ENCODE measurements at regions not wholly inside any gene's neighbourhood (a gene's known extent, or its start where the extent isn't known, plus 50 kb on each side); places are given as distances from the start of the nearest gene placed in this dataset.
"Not testable (repeated sequence)": the region's sequence is repeated elsewhere in the genome, so short reads cannot be mapped to it uniquely, and the experiment has no call there.

GRCh38 chr1:94362466-94363058, 55.6 kb upstream of the ABCD3 start:
- DNase-seq, result peak; percentile 20

DNA sequence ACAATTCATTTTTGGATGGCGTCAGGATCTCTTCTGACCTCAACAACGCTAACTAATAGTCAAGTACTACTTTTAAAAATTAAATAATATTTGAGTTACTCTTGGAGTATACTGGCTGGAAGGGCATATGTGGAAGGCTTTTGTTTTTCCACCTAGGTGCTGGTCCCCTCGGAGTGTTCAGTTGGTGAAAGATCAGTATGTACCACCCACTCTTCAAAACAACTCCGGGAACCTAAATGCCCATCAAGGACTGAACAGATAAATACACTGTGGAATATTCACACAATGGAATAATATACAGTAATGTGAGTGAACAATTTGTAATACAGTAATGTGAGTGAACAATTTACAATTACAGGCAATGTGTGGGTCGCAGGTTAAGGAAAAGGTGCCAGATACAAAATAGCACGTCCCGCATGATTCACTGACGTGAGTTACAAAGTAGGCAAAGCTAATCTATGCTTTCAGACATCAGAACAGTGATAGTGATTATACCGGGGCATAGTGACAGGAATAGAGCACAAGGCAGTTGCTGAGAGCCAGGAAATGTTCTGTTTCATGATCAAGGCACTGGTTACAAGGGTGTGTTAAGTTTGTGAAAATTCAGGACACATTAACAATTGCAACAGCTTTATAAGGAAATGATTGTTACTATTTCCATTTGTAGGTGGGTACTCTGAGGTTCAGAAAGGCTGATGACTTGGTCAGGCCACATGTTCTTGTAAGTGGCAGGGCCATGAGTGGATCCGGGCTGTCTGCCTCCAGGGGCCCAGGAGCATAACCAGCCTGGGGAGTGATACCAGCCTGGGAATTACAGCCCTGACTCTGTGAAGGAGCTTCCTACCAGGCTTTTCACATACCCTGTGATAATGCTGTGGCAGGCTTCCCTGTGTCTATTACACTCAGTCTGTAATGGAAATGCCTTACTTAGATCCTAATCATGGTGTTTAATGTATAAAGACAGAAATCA, 59.3 kb upstream of the ABCD3 start:
- no peak for DNase-seq

DNA sequence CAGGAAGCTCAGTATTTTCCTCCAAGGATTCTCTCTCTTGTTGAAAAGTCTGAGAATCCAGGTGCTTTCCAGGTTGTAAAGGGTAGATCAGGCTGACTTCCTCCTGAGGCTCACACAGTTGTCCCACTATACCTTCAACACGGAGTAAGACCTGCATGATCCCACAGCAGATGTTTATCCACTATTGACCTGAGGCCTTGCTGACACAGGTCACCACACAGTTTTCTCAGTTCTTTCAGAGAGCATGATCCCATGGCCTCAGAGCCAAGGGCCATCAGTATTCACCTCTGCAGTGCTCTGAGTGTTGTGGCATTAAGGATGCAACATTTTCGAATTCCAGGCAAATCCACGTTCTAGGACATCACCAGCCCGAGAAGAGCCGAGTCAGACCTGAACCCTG, 60.5 kb upstream of the ABCD3 start:
- no peak for DNase-seq

- no peak for DNase-seq
Measured at GRCh38 chr1:94355485-94355980, 62.7 kb upstream of the ABCD3 start.

GRCh38 chr1:94351481-94351880, 66.7 kb upstream of the ABCD3 start:
- DNase-seq, result no peak

DNA sequence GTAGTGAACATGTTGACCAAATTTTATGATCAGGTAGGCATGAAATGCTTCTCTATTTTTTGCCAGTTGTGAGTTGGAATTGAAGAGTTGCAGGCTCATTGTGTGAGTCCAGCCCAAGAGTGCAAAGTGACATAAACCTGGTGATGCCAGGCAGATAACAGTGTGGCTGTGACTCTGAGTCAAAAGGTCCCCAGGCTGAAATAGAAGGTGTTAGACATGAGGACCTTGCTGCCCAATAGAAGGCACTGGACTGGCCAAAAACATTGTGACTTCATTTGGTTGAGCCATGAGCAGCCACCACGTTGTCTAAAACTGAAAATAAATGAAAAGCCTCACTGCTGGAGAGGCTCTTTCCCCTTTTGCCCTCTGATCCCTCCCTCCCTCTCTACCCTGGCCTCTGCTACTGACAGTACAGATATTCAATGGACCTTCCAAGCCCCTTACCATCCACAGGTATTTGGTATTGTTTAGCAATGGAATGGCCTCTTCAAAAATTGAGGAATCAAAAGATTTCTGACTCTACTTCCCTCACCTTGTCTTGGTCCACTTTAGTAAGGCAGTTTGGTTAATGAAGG, 67.8 kb upstream of the ABCD3 start:
- DNase-seq, result no peak

GRCh38 chr1:94349853-94350252, 68.3 kb upstream of the ABCD3 start:
- DNase-seq, result no peak

- not testable (repeated sequence) for DNase-seq
Measured at GRCh38 chr1:94348386-94348785, 69.8 kb upstream of the ABCD3 start.

- DNase-seq, result no peak
Measured at GRCh38 chr1:94345148-94345721, 73.0 kb upstream of the ABCD3 start.

DNA sequence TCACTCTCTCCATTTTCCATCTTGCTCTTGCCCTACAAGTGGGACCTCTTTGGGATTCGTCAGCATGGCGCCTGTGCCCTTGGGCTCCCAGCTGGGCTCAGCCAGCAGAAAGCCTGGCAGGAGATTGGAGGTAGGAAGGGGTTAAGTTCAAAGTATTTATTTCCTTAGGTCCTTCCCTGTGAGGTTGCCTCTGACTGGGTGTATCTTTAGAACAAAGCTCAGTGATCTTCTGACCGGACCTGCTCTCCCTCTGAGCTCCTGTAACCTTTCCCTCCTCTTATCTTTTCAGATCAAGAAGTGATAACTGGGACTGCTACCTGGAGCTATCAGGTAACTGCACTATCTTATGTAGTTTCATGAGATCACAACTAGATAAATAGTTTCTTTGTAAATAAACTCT, 75.8 kb upstream of the ABCD3 start:
- no peak for DNase-seq

GRCh38 chr1:94339206-94339927, 78.8 kb upstream of the ABCD3 start:
- DNase-seq, result no peak

GRCh38 chr1:94336991-94337390, 81.2 kb upstream of the ABCD3 start:
- DNase-seq, result no peak

- peak; percentile 90 for DNase-seq
Measured at GRCh38 chr1:94335950-94336349, 82.2 kb upstream of the ABCD3 start.

GRCh38 chr1:94335447-94335846, 82.7 kb upstream of the ABCD3 start:
- DNase-seq, result no peak

- no peak for DNase-seq
Measured at GRCh38 chr1:94334764-94335163, 83.4 kb upstream of the ABCD3 start.

DNA sequence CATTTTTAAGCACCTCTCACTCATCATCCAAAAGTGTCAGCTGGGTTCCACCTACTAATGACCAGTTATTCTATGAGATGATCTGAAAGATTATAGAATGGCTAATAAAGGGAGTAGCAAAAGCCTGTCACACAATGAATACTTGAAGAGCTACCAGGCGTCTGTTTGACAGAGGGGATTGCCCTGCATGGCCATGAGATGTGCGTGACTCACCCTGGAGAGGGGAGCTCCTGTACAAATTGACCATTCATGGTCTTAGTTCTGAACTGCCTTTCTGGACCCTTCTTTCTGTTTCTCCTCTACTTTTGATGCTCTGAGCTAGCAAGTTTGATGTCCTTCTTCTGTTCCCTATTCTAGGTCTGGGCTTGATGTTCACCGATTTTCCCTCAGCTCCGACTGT, 85.2 kb upstream of the ABCD3 start:
- no peak for DNase-seq

- no peak for DNase-seq
Measured at GRCh38 chr1:94332516-94332915, 85.7 kb upstream of the ABCD3 start.

GRCh38 chr1:94329986-94330385, 88.2 kb upstream of the ABCD3 start:
- peak; percentile 48 for DNase-seq

DNA sequence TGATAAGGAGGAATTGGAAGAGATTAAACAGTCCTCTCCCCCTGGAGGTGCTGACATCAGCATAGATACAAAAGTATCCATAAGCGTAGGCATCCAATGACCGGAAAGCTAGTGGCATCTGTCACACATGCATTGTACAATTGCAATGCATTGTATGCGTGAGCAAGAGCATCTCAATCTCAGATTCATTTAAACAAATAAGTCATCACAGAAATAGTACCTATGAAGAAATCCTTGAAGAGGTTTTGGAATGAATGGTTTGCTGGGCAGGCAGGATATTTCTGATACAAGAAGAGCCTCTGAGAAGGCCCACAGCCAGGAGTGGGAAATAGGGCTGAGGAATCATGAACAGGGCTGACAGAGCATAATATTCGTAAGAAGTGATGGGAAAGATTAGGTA, 88.9 kb upstream of the ABCD3 start:
- no peak for DNase-seq

DNA sequence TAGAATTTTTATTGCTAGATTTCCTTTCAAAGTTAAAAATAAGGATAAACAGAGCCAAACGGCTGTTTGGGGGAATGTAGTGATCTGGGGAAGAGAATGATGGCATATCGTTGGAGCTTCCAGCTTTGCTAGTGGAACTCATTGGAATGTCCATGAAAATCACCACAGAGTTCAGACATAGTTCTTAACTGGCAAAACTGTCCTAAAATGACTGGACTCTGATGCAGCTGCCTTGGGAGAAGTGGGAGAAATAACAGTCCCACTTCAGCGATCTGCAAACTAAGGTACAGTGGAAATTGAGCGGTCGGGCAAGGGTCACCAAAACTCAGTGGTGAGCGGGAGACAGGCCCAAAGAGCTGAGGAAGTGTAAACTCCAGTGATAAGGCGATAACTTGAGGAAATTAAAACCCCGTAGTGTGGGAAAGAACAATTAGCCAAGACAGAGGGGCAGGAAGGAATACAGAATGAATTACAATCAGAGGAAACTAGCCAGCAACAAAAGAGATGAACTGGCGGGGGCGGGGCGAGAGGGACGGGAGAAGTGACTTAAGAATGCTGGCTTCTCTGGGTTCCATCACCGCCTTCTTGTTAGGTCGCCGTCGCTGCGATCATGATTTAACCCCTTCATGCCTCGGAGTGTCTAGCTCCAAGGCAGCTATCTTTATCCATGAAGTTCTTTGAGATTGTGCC, 89.8 kb upstream of the ARHGAP29 start:
- DNase-seq, result peak; percentile 44

- no peak for DNase-seq
Measured at GRCh38 chr1:94326329-94326728, 88.9 kb upstream of the ARHGAP29 start.

All from fibroblast of skin of right quadriceps (primary cell).